GM21528 (cell line): ENCODE measurements at regions not wholly inside any gene's neighbourhood (a gene's known extent, or its start where the extent isn't known, plus 50 kb on each side); places are given as distances from the start of the nearest gene placed in this dataset.
"Not testable (repeated sequence)": the region's sequence is repeated elsewhere in the genome, so short reads cannot be mapped to it uniquely, and the experiment has no call there.

ENCODE experiments used
- ATAC-seq: cut with Tn5 transposase; IDR thresholded peaks from one replicate; pipeline ENCODE4 v1.9.1; 2021; ENCODE audit warnings: mild to moderate bottlenecking, moderate library complexity; ENCODE audit not compliant: unreplicated experiment, low FRiP score

- no peak for ATAC-seq
Measured at GRCh38 chr10:53547364-53547763, 774.8 kb upstream of the MBL2 start.

DNA sequence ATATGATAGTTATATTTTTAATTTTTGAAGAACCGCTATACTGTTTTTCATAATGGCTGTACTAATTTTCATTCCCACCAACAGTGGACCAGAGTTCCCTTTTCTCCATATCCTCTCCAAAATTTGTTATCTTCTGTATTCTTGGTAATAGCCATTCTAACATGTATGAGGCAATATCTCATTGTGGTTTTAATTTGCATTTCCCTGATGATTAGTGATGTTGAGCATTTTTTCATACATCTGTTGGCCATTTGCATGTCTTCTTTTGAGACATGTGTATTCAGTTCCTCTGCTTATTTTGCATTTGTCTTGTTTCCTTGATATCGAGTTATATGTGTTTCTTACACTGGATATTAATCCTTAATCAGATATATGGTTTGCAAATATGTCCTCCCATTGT lies 770.8 kb upstream of the MBL2 start:
- ATAC-seq, result no peak

- no peak for ATAC-seq
Measured at GRCh38 chr10:53537508-53537907, 764.9 kb upstream of the MBL2 start.

DNA sequence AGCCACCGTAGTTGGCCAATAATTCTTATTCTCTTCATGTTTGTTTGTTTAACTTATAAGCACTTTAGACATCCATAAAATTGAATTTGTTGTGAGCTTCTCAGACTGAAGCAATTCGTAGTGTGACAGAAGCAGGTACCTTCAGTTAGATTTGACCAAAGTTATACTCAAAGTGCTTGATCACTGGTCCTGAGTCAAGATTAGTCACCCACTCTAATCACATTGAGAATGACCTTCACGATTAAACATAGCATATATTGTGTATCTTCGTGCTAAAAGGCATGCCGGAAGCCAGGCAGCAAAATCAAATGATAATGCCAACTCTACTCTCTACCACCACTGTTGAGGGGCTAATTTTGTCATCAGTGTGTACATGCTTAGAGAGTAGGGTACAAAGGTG lies 763.7 kb upstream of the MBL2 start:
- no peak for ATAC-seq

DNA sequence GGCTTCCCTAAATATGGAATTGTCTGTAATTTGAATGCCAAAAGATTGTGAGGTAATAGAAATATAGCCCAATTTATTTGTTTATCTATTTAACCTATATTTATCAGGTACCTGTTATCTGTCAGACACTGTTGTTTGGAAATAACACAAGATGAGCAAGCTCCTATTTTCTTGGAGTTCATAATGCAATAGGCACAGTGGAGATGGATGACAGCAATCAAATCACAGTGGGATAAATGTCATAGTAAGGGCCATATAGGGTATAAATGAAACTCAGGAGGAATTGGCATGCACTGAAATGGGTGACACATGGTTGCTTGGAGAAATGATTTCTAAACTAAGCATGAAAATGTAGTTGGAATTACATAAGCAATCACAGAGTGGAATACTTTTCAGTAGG lies 761.8 kb upstream of the MBL2 start:
- ATAC-seq, result no peak

DNA sequence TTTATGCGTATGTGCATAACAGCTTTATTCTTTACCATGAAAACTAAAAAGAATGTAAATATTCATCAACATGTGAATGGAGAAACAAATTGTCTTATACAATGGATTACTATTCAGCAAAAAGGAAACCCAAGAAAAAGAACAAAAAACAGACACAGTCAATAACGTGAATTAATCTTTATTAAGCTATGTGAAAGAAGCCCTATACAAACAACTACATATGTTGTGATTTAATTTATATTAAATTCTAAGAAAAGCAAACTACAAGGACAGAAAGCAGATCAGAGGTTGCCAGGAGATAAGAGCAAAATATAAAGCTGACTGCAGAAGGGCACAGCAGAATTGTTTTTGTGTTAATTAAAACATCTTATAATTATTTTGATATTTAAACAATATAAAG lies 756.4 kb upstream of the MBL2 start:
- no peak for ATAC-seq

- no peak for ATAC-seq
Measured at GRCh38 chr10:53521046-53521445, 748.5 kb upstream of the MBL2 start.

DNA sequence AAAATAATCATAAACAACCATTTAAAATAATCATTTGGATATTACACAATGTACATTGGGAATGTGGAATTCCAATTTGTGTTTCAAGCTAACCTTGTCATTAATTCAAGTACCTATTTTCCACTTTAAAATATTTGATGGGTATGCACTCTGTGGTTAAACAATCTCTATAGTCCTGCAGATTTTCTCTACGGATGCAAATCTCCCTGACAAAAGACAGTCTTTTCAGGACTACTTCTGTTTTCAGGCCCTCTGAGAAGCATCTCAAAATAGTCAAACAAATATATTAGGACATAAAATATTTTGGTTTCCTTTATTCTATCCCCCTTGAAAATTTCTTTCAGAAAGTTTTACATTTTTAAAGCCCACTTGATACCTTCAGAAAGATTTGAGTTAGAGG lies 735.6 kb upstream of the MBL2 start:
- no peak for ATAC-seq

- ATAC-seq, result not testable (repeated sequence)
Measured at GRCh38 chr10:53504492-53504891, 731.9 kb upstream of the MBL2 start.

GRCh38 chr10:53491774-53492173 lies 719.2 kb upstream of the MBL2 start:
- no peak for ATAC-seq

DNA sequence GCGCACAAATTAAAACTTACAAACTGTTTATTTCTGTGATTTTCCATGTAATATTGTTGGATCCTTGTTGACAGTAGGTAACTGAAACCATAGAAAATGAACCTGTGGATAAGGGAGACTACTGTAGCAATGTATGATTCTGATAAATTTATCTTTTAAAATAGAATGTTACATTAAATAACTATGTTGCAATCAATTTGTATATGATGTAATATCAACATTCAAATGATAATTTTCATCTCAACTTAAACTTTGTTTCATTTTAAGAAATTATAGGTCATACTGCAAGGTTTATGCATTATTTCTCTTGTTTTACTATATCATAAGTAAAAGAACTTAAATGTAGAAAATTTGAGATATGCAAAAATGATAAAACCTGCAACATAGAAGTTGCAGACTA lies 718.0 kb upstream of the MBL2 start:
- ATAC-seq, result no peak

DNA sequence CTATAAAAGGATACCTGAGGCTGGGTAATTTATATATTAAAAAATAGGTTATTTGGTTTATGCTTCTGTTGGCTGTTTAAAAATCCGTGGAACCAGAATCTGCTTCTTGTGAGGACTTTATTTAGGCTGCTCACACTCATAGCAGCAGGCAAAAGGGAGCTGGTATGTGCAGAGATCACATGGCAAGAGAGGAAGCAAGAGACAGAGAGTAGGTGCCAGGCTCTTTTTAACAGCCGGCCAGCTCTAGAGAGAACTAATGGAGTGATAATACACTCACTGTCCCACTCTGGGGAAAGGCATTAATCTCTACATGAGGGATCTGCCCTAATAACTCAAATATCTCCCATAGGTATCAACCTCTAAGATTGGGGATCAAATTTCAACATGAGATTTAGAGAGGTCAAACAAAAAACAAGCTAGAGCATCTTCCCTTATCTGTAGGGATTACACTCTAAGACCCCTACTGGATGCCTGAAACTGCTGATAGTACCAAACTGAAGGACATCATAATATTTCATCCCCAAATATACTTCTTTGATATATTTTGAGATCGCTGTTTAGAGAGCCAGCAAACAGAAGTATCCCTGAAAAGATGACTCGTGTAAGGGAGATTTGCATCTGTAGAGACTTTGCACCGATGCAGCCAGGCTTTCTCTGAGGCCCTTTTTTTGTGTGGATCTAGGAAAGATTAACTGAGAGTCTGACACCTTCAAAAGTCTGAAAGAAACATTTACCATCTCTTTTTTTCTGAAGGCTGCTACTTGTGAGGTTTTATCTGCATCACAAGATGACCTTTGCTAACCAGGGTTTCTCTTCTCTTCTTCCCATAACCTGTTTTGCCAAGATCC lies 717.0 kb upstream of the MBL2 start:
- no peak for ATAC-seq

DNA sequence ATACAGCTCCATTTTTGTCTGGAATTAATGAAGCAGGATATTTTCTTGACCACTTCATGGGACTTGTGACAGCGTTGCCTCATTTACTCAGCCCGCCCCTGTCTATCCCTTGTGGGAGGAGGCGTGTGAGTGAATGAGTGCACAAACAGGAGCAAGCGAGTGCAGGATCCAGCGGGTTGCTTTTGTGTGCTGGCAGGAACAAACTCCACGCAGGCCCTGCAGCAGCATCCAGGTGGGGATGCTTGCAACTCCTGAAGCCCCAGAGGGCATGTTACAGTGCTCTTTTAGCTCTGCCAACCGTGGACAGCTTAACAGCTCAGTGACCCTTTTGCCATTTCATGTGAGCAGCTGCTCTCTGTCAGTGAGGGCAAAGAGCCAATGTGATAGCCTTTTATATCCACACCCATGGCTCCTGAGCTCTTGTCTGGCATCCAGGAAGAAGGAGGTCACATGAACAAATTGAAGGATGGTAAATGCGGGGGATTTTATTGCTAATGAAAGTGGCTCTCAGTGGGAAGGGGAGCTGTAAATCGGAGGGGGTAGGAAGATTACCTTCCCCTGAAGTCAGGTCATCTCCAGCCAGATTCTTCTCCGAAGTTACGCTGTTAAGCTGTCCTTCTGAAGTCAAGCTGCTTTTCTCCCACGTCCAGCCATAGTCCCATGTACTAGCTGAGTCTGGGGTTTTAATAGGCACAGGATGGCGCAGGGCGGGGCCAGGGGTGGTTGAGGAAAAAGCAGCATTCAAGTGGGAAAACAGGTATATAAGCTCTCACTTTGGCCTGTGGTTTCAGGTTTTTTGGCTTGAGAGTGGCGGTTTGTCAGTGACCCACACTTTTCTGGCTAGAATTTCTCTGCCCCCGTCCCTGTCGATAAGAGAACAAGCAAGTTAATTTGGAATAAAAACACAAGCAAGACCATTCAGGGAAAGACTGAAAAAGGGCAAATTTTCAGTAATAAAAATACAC lies 714.7 kb upstream of the MBL2 start:
- ATAC-seq, result no peak

GRCh38 chr10:53485422-53485821 lies 712.8 kb upstream of the MBL2 start:
- ATAC-seq, result not testable (repeated sequence)

DNA sequence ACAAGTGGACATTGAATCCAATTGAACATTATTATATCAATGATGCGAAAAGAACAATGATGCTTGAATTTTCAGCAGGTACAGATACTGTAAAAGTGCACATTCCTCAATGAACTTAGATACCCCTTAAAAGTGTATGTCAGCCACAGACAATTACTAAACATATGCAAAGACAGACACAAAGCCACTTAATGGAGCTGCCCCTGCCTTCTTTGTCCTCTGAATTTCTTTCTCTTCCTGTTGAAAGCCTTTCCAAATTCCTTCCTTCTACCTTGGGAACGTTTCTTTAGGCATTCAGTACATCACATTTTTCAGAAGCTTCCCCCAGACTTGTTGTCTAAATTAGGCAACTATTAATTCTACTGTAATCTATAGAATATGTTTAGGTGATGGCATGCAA lies 706.8 kb upstream of the MBL2 start:
- no peak for ATAC-seq

- no peak for ATAC-seq
Measured at GRCh38 chr10:53477313-53477675, 704.7 kb upstream of the MBL2 start.

- no peak for ATAC-seq
Measured at GRCh38 chr10:53476650-53477312, 704.2 kb upstream of the MBL2 start.

DNA sequence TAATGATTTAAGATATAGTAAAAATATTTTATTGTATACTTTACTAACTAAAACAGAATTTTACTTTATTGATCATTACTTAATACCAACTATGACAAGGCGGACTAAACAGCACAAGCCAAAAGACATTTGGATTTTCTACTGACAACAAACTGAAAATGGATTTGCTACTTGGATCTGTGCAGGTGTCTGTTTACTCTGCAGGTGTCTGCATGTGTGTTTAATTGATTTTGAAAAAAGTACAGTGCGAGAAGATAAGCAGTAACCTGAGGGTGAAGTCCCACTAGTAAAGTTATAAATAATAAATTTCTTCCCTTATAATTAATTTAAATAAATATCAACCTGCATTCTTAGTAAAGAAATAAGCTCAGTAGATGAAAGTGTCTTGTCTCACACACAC lies 696.8 kb upstream of the MBL2 start:
- no peak for ATAC-seq

GRCh38 chr10:53463539-53463938 lies 691.0 kb upstream of the MBL2 start:
- ATAC-seq, result no peak

- ATAC-seq, result no peak
Measured at GRCh38 chr10:53458007-53458406, 685.4 kb upstream of the MBL2 start.

- no peak for ATAC-seq
Measured at GRCh38 chr10:53453196-53453595, 680.6 kb upstream of the MBL2 start.
